ENCODE measurements at regions not wholly inside any gene's neighbourhood (a gene's known extent, or its start where the extent isn't known, plus 50 kb on each side); places are given as distances from the start of the nearest gene placed in this dataset.
"Not testable (repeated sequence)": the region's sequence is repeated elsewhere in the genome, so short reads cannot be mapped to it uniquely, and the experiment has no call there.

DNA sequence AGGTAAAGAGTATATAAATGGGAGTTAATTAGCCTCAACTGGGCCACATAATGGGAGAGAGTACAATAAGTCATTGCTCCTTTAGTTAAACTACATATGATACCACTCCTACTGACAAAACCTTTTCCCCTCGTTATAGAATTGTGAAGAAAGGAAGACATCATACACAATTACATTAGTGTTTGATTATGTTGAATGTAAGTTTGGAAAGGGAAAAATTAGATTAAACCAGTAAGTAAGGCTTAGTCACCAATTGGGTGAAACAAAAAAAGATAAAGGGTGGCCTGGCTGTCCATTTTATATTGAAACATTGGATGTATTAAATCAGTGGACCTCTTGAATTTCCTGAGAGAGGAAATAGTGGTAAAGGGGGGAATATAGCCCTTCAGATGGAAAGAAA is 464.3 kb upstream of the PAPPA start:
- no CpG with 5 or more reads among the region's 1 CpG for WGBS (ENCODE audit: insufficient coverage)
- H3K27me3 Mint-ChIP-seq (ENCODE audit: low read depth in 2 of 2), result no peaks in the 10 kb centered on the region

DNA sequence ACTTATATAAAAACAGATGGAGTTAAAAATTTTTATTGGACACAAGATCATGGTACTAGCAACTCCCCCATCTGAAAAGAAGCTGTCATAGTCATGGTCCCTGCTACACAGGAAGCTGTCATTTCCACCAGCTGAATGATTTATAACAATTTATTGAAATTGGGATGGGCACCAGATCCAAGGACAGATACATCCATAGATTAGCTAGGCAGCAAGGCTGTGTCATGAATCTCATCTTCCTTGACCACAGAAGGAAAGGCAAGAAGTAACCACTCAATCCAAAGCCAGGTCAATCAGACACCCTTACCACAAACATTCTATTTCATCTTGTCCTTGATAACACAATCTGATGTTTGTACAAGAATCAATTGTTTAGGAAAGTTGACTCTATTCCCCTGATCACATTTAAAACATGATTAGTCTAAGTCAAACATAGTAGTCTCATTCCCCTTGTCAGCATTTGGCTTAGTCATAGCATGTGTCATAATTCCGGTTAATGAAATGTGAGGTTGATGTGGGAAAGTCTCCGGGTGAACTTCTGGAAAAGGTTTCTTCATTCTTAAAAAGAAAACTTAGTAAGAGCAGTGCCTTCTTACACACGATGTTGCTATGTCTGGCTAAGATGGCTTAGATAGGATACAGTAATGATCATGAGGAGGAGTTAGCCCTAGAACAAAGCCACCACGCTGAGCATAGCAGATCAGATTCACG is 462.6 kb upstream of the PAPPA start:
- H3K36me3 Mint-ChIP-seq, result no peaks in the 10 kb centered on the region

More for the DNA sequence above, 464.3 kb upstream of the PAPPA start:
- H3K4me3 Mint-ChIP-seq, result no peak overlapping the region
- Histone ChIP-seq H3K4me3 (ENCODE audit: low read length) (no peak overlapping the region), H3K4me1 (ENCODE audit: control insufficient read depth, insufficient read depth, low read length) (no peaks in the 10 kb centered on the region), H3K36me3 (ENCODE audit: control insufficient read depth, insufficient read depth, low read length) (no peaks in the 10 kb centered on the region), H3K27me3 (ENCODE audit: control insufficient read depth, insufficient read depth, low read length) (no peaks in the 10 kb centered on the region), H3K9me3 (ENCODE audit: control insufficient read depth, insufficient read depth, low read length) (no peaks in the 10 kb centered on the region), H3K27ac (ENCODE audit: low read length) (no peak overlapping the region)
- H3K27ac Mint-ChIP-seq, result no peak overlapping the region
- H3K4me1 Mint-ChIP-seq, result no peaks in the 10 kb centered on the region
- no peaks in the 10 kb centered on the region for H3K36me3 Mint-ChIP-seq
- ATAC-seq (no peak), DNase-seq (no peak)
- TF ChIP-seq, protein P1, sequence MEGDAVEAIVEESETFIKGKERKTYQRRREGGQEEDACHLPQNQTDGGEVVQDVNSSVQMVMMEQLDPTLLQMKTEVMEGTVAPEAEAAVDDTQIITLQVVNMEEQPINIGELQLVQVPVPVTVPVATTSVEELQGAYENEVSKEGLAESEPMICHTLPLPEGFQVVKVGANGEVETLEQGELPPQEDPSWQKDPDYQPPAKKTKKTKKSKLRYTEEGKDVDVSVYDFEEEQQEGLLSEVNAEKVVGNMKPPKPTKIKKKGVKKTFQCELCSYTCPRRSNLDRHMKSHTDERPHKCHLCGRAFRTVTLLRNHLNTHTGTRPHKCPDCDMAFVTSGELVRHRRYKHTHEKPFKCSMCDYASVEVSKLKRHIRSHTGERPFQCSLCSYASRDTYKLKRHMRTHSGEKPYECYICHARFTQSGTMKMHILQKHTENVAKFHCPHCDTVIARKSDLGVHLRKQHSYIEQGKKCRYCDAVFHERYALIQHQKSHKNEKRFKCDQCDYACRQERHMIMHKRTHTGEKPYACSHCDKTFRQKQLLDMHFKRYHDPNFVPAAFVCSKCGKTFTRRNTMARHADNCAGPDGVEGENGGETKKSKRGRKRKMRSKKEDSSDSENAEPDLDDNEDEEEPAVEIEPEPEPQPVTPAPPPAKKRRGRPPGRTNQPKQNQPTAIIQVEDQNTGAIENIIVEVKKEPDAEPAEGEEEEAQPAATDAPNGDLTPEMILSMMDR (IDR thresholded peaks at IDR 0.05), result no peak
- intact Hi-C loops (cut with micrococcal nuclease), result no loop called here
- H3K9me3 Mint-ChIP-seq, result peaks cover 10 to 16% of the 10 kb centered on the region in 2 donors

DNA sequence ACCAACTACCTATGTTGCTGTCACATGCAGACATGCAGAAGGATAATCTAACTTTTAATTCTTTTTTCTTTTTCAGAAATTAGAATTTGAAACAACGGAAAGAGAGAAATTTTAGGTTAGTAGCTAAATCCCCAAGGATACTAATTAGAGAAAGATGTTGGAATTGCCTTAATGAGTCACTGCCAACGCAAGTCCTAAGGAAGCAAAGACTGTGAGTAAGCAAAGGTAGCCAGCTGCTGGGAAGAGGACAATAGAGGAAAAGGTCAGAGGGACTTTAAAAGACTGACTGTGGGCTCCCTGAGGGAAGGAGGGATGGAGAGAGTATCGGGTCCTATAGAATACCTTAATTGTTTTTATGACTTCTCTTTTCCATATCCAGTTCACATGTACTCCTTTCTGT is 461.9 kb upstream of the PAPPA start:
- intact Hi-C loops (cut with micrococcal nuclease), result no loop called here
- Mint-ChIP-seq H3K27me3 (ENCODE audit: low read depth in 2 of 2) (no peaks in the 10 kb centered on the region), H3K4me3 (no peak overlapping the region), H3K36me3 (no peaks in the 10 kb centered on the region), H3K4me1 (no peaks in the 10 kb centered on the region), H3K27ac (no peak overlapping the region), H3K9me3 (peaks cover 11 to 17% of the 10 kb centered on the region in 2 donors)
- Histone ChIP-seq H3K27ac (ENCODE audit: low read length) (no peak overlapping the region), H3K9me3 (ENCODE audit: control insufficient read depth, insufficient read depth, low read length) (no peaks in the 10 kb centered on the region), H3K36me3 (ENCODE audit: control insufficient read depth, insufficient read depth, low read length) (no peaks in the 10 kb centered on the region), H3K4me1 (ENCODE audit: control insufficient read depth, insufficient read depth, low read length) (no peaks in the 10 kb centered on the region), H3K27me3 (ENCODE audit: control insufficient read depth, insufficient read depth, low read length) (no peaks in the 10 kb centered on the region), H3K4me3 (ENCODE audit: low read length) (no peak overlapping the region)
- ATAC-seq (no peak), DNase-seq (no peak)
- TF ChIP-seq, protein P1 (IDR thresholded peaks at IDR 0.05), result no peak
- WGBS (ENCODE audit: insufficient coverage), result 90% methylated on average over 2 of the region's 3 CpGs

More for the DNA sequence above, 462.6 kb upstream of the PAPPA start:
- no peak overlapping the region for H3K4me3 Mint-ChIP-seq
- H3K27me3 Mint-ChIP-seq (ENCODE audit: low read depth in 2 of 2), result no peaks in the 10 kb centered on the region
- Histone ChIP-seq H3K27ac (ENCODE audit: low read length) (no peak overlapping the region), H3K4me3 (ENCODE audit: low read length) (no peak overlapping the region), H3K4me1 (ENCODE audit: control insufficient read depth, insufficient read depth, low read length) (no peaks in the 10 kb centered on the region), H3K36me3 (ENCODE audit: control insufficient read depth, insufficient read depth, low read length) (no peaks in the 10 kb centered on the region), H3K27me3 (ENCODE audit: control insufficient read depth, insufficient read depth, low read length) (no peaks in the 10 kb centered on the region), H3K9me3 (ENCODE audit: control insufficient read depth, insufficient read depth, low read length) (no peaks in the 10 kb centered on the region)
- 93% methylated on average over 5 of the region's 5 CpGs for WGBS (ENCODE audit: insufficient coverage)
- no peaks in the 10 kb centered on the region for H3K4me1 Mint-ChIP-seq
- TF ChIP-seq, protein P1 (IDR thresholded peaks at IDR 0.05), result no peak
- intact Hi-C loops (cut with micrococcal nuclease), result no loop called here
- H3K9me3 Mint-ChIP-seq, result peaks cover 11 to 16% of the 10 kb centered on the region in 2 donors
- DNase-seq (no peak), ATAC-seq (no peak)
- H3K27ac Mint-ChIP-seq, result no peak overlapping the region

DNA sequence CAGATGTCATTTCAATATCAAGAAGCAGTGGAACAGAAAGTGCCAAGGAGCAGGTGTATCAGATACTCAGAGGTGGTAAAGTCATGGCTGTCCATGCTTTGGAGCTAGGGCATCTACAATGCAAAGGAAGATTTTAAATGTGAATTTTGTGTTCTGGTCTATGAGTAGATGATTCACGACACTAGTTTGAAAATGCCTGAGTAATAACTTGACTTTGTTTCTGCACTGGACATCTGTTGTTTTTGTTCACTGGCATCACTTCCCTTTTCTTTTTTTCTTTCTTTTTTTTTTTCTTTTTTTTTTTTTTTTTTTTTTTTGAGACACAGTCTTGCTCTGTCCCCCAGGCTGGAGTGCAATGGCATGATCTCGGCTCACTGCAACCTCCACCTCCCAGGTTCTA is 460.7 kb upstream of the PAPPA start:
- H3K36me3 ChIP-seq (ENCODE audit: control insufficient read depth, insufficient read depth, low read length); H3K27me3 ChIP-seq (ENCODE audit: control insufficient read depth, insufficient read depth, low read length); H3K4me1 ChIP-seq (ENCODE audit: control insufficient read depth, insufficient read depth, low read length); H3K27ac Mint-ChIP-seq; ATAC-seq; H3K4me1 Mint-ChIP-seq; H3K4me3 Mint-ChIP-seq; intact Hi-C loops (cut with micrococcal nuclease); DNase-seq; H3K9me3 ChIP-seq (ENCODE audit: control insufficient read depth, insufficient read depth, low read length); H3K27me3 Mint-ChIP-seq (ENCODE audit: low read depth in 2 of 2); H3K36me3 Mint-ChIP-seq; H3K4me3 ChIP-seq (ENCODE audit: low read length); H3K27ac ChIP-seq (ENCODE audit: low read length): not testable (repeated sequence)
- peaks cover 8 to 15% of the 10 kb centered on the region in 2 donors for H3K9me3 Mint-ChIP-seq
- 78% methylated on average over 1 of the region's 2 CpGs for WGBS (ENCODE audit: insufficient coverage)

Data from natural killer cell (primary cell).